ENCODE measurements at regions not wholly inside any gene's neighbourhood (a gene's known extent, or its start where the extent isn't known, plus 50 kb on each side); places are given as distances from the start of the nearest gene placed in this dataset.

GRCh38 chr2:36069074-36069473 is 286.5 kb upstream of the CRIM1 start:
- intact Hi-C loops (cut with DNase I) = no loop called here
- DNase-seq (no peak), ATAC-seq (no peak)
- no peak for TF ChIP-seq POLR2A (IDR thresholded peaks at IDR 0.05)
- TF ChIP-seq, protein P1, sequence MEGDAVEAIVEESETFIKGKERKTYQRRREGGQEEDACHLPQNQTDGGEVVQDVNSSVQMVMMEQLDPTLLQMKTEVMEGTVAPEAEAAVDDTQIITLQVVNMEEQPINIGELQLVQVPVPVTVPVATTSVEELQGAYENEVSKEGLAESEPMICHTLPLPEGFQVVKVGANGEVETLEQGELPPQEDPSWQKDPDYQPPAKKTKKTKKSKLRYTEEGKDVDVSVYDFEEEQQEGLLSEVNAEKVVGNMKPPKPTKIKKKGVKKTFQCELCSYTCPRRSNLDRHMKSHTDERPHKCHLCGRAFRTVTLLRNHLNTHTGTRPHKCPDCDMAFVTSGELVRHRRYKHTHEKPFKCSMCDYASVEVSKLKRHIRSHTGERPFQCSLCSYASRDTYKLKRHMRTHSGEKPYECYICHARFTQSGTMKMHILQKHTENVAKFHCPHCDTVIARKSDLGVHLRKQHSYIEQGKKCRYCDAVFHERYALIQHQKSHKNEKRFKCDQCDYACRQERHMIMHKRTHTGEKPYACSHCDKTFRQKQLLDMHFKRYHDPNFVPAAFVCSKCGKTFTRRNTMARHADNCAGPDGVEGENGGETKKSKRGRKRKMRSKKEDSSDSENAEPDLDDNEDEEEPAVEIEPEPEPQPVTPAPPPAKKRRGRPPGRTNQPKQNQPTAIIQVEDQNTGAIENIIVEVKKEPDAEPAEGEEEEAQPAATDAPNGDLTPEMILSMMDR (IDR thresholded peaks at IDR 0.05) = no peak
- Histone ChIP-seq H3K27me3 (no peaks in the 10 kb centered on the region), H3K36me3 (no peaks in the 10 kb centered on the region), H3K9me3 (peaks cover 0 to 11% (median 0%) of the 10 kb centered on the region in 12 donors), H3K4me3 (no peak overlapping the region), H3K4me1 (no peaks in the 10 kb centered on the region), H3K27ac (no peak overlapping the region)
- 63 to 71% (median 68%) methylated on average over 3 of the region's 3 CpGs for WGBS, 4 donors

DNA sequence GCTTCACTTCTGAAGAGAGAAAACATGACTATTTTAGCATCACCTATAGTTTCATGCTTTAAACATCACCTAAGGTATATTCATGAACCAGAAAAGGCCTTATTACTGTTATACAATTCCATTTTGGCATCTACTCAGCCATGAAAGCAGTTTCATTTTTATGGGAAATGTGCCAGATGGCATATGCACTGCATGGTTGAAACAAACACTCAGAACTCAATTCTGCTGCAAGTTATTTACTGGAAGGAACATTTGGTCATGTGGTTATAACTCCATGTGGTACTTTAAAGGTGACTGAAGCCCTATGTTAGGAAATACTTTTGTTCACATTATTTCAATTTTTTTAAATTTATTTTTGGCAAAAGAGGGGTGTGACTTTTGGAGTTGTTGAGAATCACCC is 287.5 kb upstream of the CRIM1 start:
- Histone ChIP-seq H3K27ac (no peak overlapping the region), H3K36me3 (no peaks in the 10 kb centered on the region), H3K4me1 (no peaks in the 10 kb centered on the region), H3K4me3 (no peak overlapping the region), H3K27me3 (no peaks in the 10 kb centered on the region), H3K9me3 (peaks cover 0 to 11% (median 0%) of the 10 kb centered on the region in 12 donors)
- TF ChIP-seq, protein P1 (IDR thresholded peaks at IDR 0.05) = no peak
- no peak for TF ChIP-seq POLR2A (IDR thresholded peaks at IDR 0.05)
- ATAC-seq (no peak), DNase-seq (no peak)
- intact Hi-C loops (cut with DNase I) = no loop called here

DNA sequence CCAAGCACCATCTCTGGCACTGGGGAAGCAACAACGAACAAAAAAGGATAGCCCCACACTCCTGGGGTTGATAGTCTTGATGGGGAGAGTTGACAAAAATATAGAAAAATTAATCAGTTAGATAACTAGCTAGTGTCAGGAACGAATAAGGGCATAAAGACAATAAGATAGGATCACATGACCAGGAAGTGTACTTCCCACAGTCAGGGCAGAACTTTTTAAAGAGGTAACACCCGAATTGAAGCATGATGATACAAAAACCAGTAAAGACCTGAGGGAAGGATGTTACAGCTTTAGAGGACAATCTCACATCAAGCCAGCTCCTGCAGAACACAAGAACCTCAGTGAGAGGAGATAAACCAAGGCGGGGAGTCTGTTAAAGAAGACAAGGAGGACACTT is 295.4 kb upstream of the CRIM1 start:
- no peaks in the 10 kb centered on the region for H3K36me3 ChIP-seq
- no peak for TF ChIP-seq POLR2A (IDR thresholded peaks at IDR 0.05)
- TF ChIP-seq, protein P1 (IDR thresholded peaks at IDR 0.05) = no peak
- WGBS, 4 donors = 51 to 55% (median 53%) methylated on average over 4 of the region's 4 CpGs
- no peak overlapping the region for H3K4me3 ChIP-seq
- no peak for DNase-seq
- peaks cover 0 to 3% (median 0%) of the 10 kb centered on the region in 12 donors for H3K9me3 ChIP-seq
- H3K4me1 ChIP-seq = peaks cover 0 to 4% (median 0%) of the 10 kb centered on the region in 12 donors
- peaks cover 0 to 5% (median 0%) of the 10 kb centered on the region in 9 donors for H3K27me3 ChIP-seq
- no peak for ATAC-seq
- intact Hi-C loops (cut with DNase I) = no loop called here
- no peak overlapping the region for H3K27ac ChIP-seq

DNA sequence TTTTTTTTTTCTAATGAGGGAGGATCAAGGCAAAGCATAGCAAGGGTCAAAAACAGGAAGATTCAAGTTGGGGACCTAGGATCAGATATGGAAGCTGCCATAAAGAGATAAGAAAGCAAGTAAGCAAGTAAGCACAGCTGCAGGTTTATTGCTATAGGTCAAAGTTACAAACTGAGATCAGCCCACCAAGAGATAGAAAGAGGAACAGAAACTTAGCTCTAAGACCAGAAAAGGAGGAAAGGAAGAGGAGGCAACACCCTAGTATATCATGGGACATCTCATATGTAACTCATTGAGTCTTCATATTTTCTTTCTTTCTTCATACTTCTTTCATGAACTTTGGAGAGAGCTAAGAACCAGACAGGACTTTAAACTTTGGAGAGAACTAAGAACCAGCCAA is 295.9 kb upstream of the CRIM1 start:
- Histone ChIP-seq H3K4me1 (peaks cover 0 to 4% (median 0%) of the 10 kb centered on the region in 12 donors), H3K27me3 (peaks cover 0 to 5% (median 0%) of the 10 kb centered on the region in 9 donors), H3K36me3 (no peaks in the 10 kb centered on the region), H3K4me3 (no peak overlapping the region), H3K9me3 (peaks cover 0 to 3% (median 0%) of the 10 kb centered on the region in 12 donors), H3K27ac (no peak overlapping the region)
- DNase-seq (no peak), ATAC-seq (no peak)
- intact Hi-C loops (cut with DNase I) = no loop called here
- TF ChIP-seq, protein P1 (IDR thresholded peaks at IDR 0.05) = no peak
- no peak for TF ChIP-seq POLR2A (IDR thresholded peaks at IDR 0.05)
